GM13977 (cell line): ENCODE measurements at regions not wholly inside any gene's neighbourhood (a gene's known extent, or its start where the extent isn't known, plus 50 kb on each side); places are given as distances from the start of the nearest gene placed in this dataset.

Source experiments
- DNase-seq: peaks from one replicate; pipeline ENCODE4 v3.0.0; 2012; ENCODE audit warnings: low spot score
- in situ Hi-C: fragments of 300-500 bp; cut with MboI; formaldehyde crosslinking; loops from one replicate; pipeline ENCODE4 v1.12.0; 2022; ENCODE audit warnings: low sequenced_read_pairs, low pct_unique_long_range_greater_than_20kb, mixed read lengths, inconsistent platforms; ENCODE audit not compliant: unreplicated experiment
- TF ChIP-seq, protein P1 (sequence below): IDR thresholded peaks from 2 replicates; pipeline ENCODE4 v1.5.1; 2012; ENCODE audit warnings: mild to moderate bottlenecking, control low read depth; ENCODE audit not compliant: insufficient read depth; ENCODE audit errors: extremely low read depth, missing control alignments

DNA sequence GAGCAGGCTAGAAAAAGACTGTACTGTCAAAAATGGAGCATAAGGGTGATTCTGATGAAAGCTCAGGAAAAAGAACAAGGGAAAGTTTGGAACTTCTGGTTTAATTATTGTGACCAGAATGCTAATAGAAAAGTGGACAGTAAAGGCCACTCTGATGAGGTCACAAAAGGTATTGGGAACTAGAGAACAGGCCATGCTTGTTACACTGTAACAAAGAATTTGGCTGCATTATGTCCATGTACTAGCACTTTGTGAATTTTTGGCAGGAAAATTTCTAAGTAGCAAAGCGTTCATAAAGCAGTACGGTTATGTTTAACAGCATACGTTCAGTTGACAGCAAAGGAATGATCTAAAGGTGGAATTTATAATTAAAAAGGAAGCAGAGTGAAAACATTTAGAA lies 418.6 kb downstream of the TRIB2 start:
- no peak for DNase-seq
- in situ Hi-C loops, result no loop called here
- TF ChIP-seq, protein P1, sequence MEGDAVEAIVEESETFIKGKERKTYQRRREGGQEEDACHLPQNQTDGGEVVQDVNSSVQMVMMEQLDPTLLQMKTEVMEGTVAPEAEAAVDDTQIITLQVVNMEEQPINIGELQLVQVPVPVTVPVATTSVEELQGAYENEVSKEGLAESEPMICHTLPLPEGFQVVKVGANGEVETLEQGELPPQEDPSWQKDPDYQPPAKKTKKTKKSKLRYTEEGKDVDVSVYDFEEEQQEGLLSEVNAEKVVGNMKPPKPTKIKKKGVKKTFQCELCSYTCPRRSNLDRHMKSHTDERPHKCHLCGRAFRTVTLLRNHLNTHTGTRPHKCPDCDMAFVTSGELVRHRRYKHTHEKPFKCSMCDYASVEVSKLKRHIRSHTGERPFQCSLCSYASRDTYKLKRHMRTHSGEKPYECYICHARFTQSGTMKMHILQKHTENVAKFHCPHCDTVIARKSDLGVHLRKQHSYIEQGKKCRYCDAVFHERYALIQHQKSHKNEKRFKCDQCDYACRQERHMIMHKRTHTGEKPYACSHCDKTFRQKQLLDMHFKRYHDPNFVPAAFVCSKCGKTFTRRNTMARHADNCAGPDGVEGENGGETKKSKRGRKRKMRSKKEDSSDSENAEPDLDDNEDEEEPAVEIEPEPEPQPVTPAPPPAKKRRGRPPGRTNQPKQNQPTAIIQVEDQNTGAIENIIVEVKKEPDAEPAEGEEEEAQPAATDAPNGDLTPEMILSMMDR, result no peak

DNA sequence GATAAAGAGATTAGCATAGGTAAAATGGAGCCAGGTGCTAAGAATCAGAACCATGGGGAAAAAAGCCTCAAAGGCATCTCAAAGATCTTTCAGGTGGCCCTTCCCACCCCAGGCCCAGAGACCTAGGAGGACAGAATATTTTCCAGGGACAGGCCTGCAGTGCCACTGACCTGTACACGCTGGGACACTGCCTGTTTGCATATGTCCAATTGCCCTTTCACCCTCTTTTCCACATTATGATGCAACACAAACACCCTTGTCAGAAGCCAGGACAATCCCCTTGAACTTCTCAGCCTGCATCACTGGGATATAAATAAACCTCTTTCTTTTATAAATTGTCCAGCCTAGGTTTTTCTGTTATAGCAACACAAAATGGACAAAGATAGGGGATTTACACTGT lies 419.1 kb downstream of the TRIB2 start:
- no peak for DNase-seq
- in situ Hi-C loops, result no loop called here
- TF ChIP-seq, protein P1, result no peak

DNA sequence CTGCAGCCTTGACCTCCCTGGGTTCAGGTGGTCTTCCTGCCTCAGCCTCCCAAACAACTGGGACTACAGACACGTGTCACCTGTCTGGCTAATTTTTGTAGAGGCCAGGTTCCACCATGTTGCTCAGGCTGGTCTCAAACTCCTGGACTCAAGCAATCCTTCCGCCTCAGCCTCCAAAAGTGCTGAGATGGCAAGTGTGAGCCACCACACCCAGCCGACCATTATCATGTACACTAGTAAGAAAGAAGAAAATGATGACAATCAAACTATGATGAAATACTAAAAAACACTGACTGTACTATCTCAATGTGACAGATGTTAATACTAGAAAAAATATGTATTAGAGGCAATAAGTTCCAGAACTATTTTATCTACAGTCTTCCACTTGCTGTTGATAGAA lies 420.9 kb downstream of the TRIB2 start:
- TF ChIP-seq, protein P1, result no peak
- in situ Hi-C loops, result no loop called here
- no peak for DNase-seq

DNA sequence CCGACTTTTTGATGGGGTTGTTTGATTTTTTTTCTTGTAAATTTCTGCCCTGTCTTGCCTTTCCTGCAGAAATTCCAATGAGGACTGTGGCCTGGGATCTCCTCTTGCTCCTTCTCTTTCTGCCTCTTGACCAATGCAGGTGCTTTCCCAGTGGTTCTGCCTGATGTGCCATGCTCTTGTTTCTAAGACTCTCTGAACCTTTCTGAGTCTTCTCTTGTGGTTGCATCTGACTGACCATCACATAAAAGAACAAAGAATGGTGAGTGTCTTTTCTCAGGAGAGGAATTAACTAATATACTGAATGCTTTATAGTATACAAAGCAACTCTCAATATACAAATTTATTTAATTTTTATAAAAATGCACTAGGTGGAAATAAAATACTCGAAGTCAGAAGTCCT lies 424.6 kb downstream of the TRIB2 start:
- TF ChIP-seq, protein P1, result no peak
- DNase-seq, result no peak
- in situ Hi-C loops, result no loop called here

DNA sequence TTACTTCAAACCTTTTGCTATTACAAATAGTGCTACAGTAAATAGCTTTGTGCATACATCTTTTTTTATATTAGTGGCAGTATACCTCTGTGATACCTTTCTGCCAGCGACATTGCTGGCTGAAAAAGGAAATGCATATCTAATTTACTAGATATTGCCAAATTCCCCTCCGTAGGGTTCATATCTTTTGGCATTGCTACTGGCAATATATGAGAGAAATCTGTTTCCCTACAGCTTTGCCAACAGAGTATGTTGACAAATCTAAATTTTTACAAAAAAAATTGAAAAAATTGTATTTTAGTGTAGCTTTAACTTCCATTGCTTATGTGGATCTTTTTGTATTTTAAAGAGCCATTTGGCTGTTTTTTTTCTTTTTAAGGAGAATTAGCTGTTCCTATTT lies 426.7 kb downstream of the TRIB2 start:
- no peak for DNase-seq
- TF ChIP-seq, protein P1, result no peak
- in situ Hi-C loops, result no loop called here

DNA sequence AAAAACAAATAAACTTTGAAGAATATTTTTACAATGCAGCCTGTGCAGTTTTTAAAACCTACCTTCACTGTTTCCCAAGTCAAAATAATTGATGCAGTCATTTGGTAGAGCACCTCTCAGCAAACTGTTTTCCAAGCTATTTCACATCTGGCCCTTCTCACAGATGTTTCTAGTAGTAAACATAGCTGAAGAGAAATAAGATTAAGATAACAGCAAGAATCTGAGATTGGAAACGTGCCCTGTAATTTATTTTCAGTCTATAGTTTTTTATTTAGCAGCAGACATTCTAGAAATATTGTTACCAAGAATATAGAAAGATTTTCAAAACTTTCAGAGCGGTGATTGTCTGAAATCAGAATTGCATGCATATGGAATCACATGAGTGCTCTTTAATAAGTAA lies 440.2 kb downstream of the TRIB2 start:
- TF ChIP-seq, protein P1, result no peak
- DNase-seq, result no peak
- in situ Hi-C loops, result no loop called here

DNA sequence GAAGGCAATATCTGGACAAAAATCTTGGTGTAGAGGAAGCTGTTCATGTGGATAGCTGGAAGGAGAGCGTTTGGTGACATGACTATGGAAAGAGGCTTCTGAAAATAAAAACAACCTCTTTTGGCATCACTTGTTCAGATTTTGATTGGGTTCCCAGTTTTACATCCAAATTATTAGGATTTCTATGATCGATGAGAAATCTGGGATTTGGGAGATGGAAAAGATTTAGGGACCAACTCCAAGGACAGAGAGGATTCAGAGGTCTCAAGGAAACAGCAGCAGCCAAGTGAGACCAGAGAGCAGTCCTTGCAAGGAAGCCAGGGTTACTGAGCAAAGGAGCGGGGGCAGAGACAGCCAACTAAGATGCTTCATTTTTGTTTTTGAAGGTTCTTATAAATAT lies 441.7 kb downstream of the TRIB2 start:
- TF ChIP-seq, protein P1, result no peak
- no peak for DNase-seq
- in situ Hi-C loops, result no loop called here
